ENCODE measurements at regions not wholly inside any gene's neighbourhood (a gene's known extent, or its start where the extent isn't known, plus 50 kb on each side); places are given as distances from the start of the nearest gene placed in this dataset.

- WGBS (ENCODE audit: insufficient coverage) = no CpG with 5 or more reads among the region's 1 CpG
- no peak overlapping the region for H2AFZ ChIP-seq (ENCODE audit: insufficient read depth, low read depth, low read length, poor library complexity, severe bottlenecking)
- no peak overlapping the region for H3K4me3 ChIP-seq (ENCODE audit: control extremely low read depth in 1 of 5, extremely low read depth in 1 of 5, insufficient read depth in 1 of 5, low read depth in 2 of 5, low read length in 4 of 5)
- no peaks in the 10 kb centered on the region for H3K4me1 Mint-ChIP-seq
- H3K4me2 ChIP-seq (replicated peaks; ENCODE audit: low read depth, low read length, poor library complexity, severe bottlenecking) = no peak overlapping the region
- H3K27me3 ChIP-seq (replicated peaks in 1 of 4; ENCODE audit: control extremely low read depth in 1 of 4, control insufficient read depth in 3 of 4, insufficient read depth in 4 of 4, low read length in 3 of 4) = no peaks in the 10 kb centered on the region
- H3K4me1 ChIP-seq (ENCODE audit: control insufficient read depth in 2 of 2, insufficient read depth in 2 of 2, low read length in 2 of 2) = no peaks in the 10 kb centered on the region
- H3K36me3 ChIP-seq (replicated peaks in 1 of 2; ENCODE audit: control extremely low read depth in 1 of 2, control insufficient read depth in 1 of 2, extremely low read depth in 1 of 2, insufficient read depth in 2 of 2, low read length in 1 of 2) = no peaks in the 10 kb centered on the region
- intact Hi-C loops (cut with micrococcal nuclease) = no loop called here
- DNase-seq (no peak), ATAC-seq (ENCODE audit: low read depth) (no peak)
- TF ChIP-seq EZH2 (IDR thresholded peaks at IDR 0.05; ENCODE audit: borderline replicate concordance, insufficient read depth, low read depth, low read length, poor library complexity, severe bottlenecking) = no peak
- TF ChIP-seq CTCF (IDR thresholded peaks at IDR 0.05) = no peak
- ChIA-PET CTCF (no interaction called here), POLR2A (no interaction called here)
- no peak overlapping the region for H3K4me3 Mint-ChIP-seq
- H3K9ac ChIP-seq (ENCODE audit: low read length) = no peak overlapping the region
- H3K9me3 Mint-ChIP-seq (ENCODE audit: insufficient read depth) = no peaks in the 10 kb centered on the region
- no peaks in the 10 kb centered on the region for H3K27me3 Mint-ChIP-seq
- peaks cover 0 to 7% (median 0%) of the 10 kb centered on the region in 3 donors for H3K9me3 ChIP-seq (ENCODE audit: control extremely low read depth in 1 of 3, control insufficient read depth in 2 of 3, insufficient read depth in 1 of 3, low read length in 2 of 3)
- H3K27ac ChIP-seq (ENCODE audit: low read length in 2 of 2) = no peak overlapping the region
- no peak overlapping the region for H3K27ac Mint-ChIP-seq
- H4K20me1 ChIP-seq (ENCODE audit: control insufficient read depth, insufficient read depth, low read length, poor library complexity, severe bottlenecking) = no peaks in the 10 kb centered on the region
- H3K79me2 ChIP-seq (ENCODE audit: control insufficient read depth, insufficient read depth, low read length) = no peaks in the 10 kb centered on the region
These were observed 1105.7 kb downstream of the REEP3 start for GRCh38 chr10:64626924-64627323.

GRCh38 chr10:64630534-64630933, 1109.3 kb downstream of the REEP3 start:
- Histone ChIP-seq H3K79me2 (ENCODE audit: control insufficient read depth, insufficient read depth, low read length) (no peaks in the 10 kb centered on the region), H2AFZ (ENCODE audit: insufficient read depth, low read depth, low read length, poor library complexity, severe bottlenecking) (no peak overlapping the region), H3K27me3 (replicated peaks in 1 of 4; ENCODE audit: control extremely low read depth in 1 of 4, control insufficient read depth in 3 of 4, insufficient read depth in 4 of 4, low read length in 3 of 4) (no peaks in the 10 kb centered on the region), H3K27ac (ENCODE audit: low read length in 2 of 2) (no peak overlapping the region), H3K36me3 (replicated peaks in 1 of 2; ENCODE audit: control extremely low read depth in 1 of 2, control insufficient read depth in 1 of 2, extremely low read depth in 1 of 2, insufficient read depth in 2 of 2, low read length in 1 of 2) (no peaks in the 10 kb centered on the region), H4K20me1 (ENCODE audit: control insufficient read depth, insufficient read depth, low read length, poor library complexity, severe bottlenecking) (no peaks in the 10 kb centered on the region), H3K4me3 (ENCODE audit: control extremely low read depth in 1 of 5, extremely low read depth in 1 of 5, insufficient read depth in 1 of 5, low read depth in 2 of 5, low read length in 4 of 5) (no peak overlapping the region), H3K4me2 (replicated peaks; ENCODE audit: low read depth, low read length, poor library complexity, severe bottlenecking) (no peak overlapping the region), H3K9ac (ENCODE audit: low read length) (no peak overlapping the region), H3K4me1 (ENCODE audit: control insufficient read depth in 2 of 2, insufficient read depth in 2 of 2, low read length in 2 of 2) (no peaks in the 10 kb centered on the region), H3K9me3 (ENCODE audit: control extremely low read depth in 1 of 3, control insufficient read depth in 2 of 3, insufficient read depth in 1 of 3, low read length in 2 of 3) (peaks cover 0 to 7% (median 0%) of the 10 kb centered on the region in 3 donors)
- no peak for DNase-seq
- CTCF ChIA-PET = no interaction called here
- no peak for ATAC-seq (ENCODE audit: low read depth)
- no CpG with 5 or more reads among the region's 3 CpGs for WGBS (ENCODE audit: insufficient coverage)
- TF ChIP-seq EZH2 (IDR thresholded peaks at IDR 0.05; ENCODE audit: borderline replicate concordance, insufficient read depth, low read depth, low read length, poor library complexity, severe bottlenecking) (no peak), CTCF (IDR thresholded peaks at IDR 0.05) (no peak)
- H3K9me3 Mint-ChIP-seq (ENCODE audit: insufficient read depth) = no peaks in the 10 kb centered on the region
- H3K4me3 Mint-ChIP-seq = no peak overlapping the region
- POLR2A ChIA-PET = no interaction called here
- H3K27ac Mint-ChIP-seq = no peak overlapping the region
- intact Hi-C loops (cut with micrococcal nuclease) = no loop called here
- no peaks in the 10 kb centered on the region for H3K27me3 Mint-ChIP-seq
- H3K4me1 Mint-ChIP-seq = no peaks in the 10 kb centered on the region

Data from B cell (primary cell).